Astrocyte (in vitro differentiated cells and primary cell): ENCODE measurements at regions not wholly inside any gene's neighbourhood (a gene's known extent, or its start where the extent isn't known, plus 50 kb on each side); places are given as distances from the start of the nearest gene placed in this dataset.

Experiments used
- DNase-seq: peaks from one replicate; pipeline ENCODE4 v3.0.0-alpha.2; 2010; ENCODE audit warnings: low read depth
- FAIRE-seq: peaks from 2 replicates; lab custom pipeline; 2011; peaks lifted over from hg19 to GRCh38; lab: Jason Lieb, UNC
- H2AFZ ChIP-seq: 2 replicates; pipeline ENCODE4 v1.6.0; 2012; ENCODE audit warnings: low read depth, low read length, inconsistent platforms
- H3K27ac ChIP-seq: 2 replicates; pipeline ENCODE4 v1.5.1; 2011; ENCODE audit warnings: low read depth, low read length, inconsistent platforms
- H3K27me3 ChIP-seq: 2 replicates; pipeline ENCODE4 v1.6.0; 2011; ENCODE audit warnings: low read length, inconsistent platforms; ENCODE audit not compliant: insufficient read depth
- H3K36me3 ChIP-seq: 2 replicates; pipeline ENCODE4 v1.5.1; 2011; ENCODE audit warnings: low read length, inconsistent platforms; ENCODE audit not compliant: insufficient read depth
- H3K4me1 ChIP-seq: 2 replicates; pipeline ENCODE4 v1.5.1; 2011; ENCODE audit warnings: low read length, inconsistent platforms; ENCODE audit not compliant: insufficient read depth
- H3K4me2 ChIP-seq: 2 replicates; pipeline ENCODE4 v1.6.0; 2012; ENCODE audit warnings: low read length, inconsistent platforms
- H3K4me3 ChIP-seq: 2 replicates; pipeline ENCODE4 v1.5.1; 2011; ENCODE audit warnings: low read depth, mild to moderate bottlenecking, low read length, inconsistent platforms; ENCODE audit not compliant: insufficient read depth
- H3K79me2 ChIP-seq: 2 replicates; pipeline ENCODE4 v1.6.0; 2012; ENCODE audit warnings: mild to moderate bottlenecking, low read length, inconsistent platforms; ENCODE audit not compliant: insufficient read depth
- H3K9ac ChIP-seq: 2 replicates; pipeline ENCODE4 v1.6.0; 2012; ENCODE audit warnings: mild to moderate bottlenecking, low read length, inconsistent platforms
- H3K9me3 ChIP-seq: 2 replicates; pipeline ENCODE4 v1.5.1; 2012; ENCODE audit warnings: low read depth, mild to moderate bottlenecking, low read length, inconsistent platforms; ENCODE audit not compliant: insufficient read depth
- H4K20me1 ChIP-seq: 2 replicates; pipeline ENCODE4 v1.6.0; 2012; ENCODE audit warnings: low read length, inconsistent platforms; ENCODE audit not compliant: insufficient read depth
- H3K27ac Mint-ChIP-seq: one replicate; pipeline ENCODE4 v1.8.0; 2021; ENCODE audit warnings: mild to moderate bottlenecking, mixed read lengths; ENCODE audit not compliant: unreplicated experiment
- H3K27me3 Mint-ChIP-seq: one replicate; pipeline ENCODE4 v1.8.0; 2021; ENCODE audit warnings: low read depth, mixed read lengths; ENCODE audit not compliant: unreplicated experiment
- H3K36me3 Mint-ChIP-seq: one replicate; pipeline ENCODE4 v1.8.0; 2021; ENCODE audit warnings: low read depth, mixed read lengths; ENCODE audit not compliant: unreplicated experiment
- H3K4me1 Mint-ChIP-seq: one replicate; pipeline ENCODE4 v1.8.0; 2021; ENCODE audit warnings: low read depth, mixed read lengths; ENCODE audit not compliant: unreplicated experiment
- H3K4me3 Mint-ChIP-seq: one replicate; pipeline ENCODE4 v1.8.0; 2021; ENCODE audit warnings: mild to moderate bottlenecking, moderate library complexity, mixed read lengths; ENCODE audit not compliant: unreplicated experiment
- H3K9me3 Mint-ChIP-seq: one replicate; pipeline ENCODE4 v1.8.0; 2021; ENCODE audit warnings: mild to moderate bottlenecking, mixed read lengths; ENCODE audit not compliant: unreplicated experiment
- EZH2 ChIP-seq: IDR thresholded peaks from 2 replicates; pipeline ENCODE4 v1.6.1; 2012; ENCODE audit warnings: mild to moderate bottlenecking, low read length, inconsistent platforms; ENCODE audit not compliant: insufficient read depth
- TF ChIP-seq, protein P1 (sequence below): IDR thresholded peaks from 2 replicates; pipeline ENCODE4 v1.5.1; 2011; ENCODE audit warnings: low read depth, mild to moderate bottlenecking, inconsistent platforms, low read length, moderate library complexity; ENCODE audit not compliant: insufficient read depth

- no peak for FAIRE-seq
- H3K4me1 Mint-ChIP-seq, result no peaks in the 10 kb centered on the region
- H3K27ac Mint-ChIP-seq, result no peak overlapping the region
Measured at GRCh38 chr2:237016121-237016915, 69.4 kb upstream of the COPS8 start.

DNA sequence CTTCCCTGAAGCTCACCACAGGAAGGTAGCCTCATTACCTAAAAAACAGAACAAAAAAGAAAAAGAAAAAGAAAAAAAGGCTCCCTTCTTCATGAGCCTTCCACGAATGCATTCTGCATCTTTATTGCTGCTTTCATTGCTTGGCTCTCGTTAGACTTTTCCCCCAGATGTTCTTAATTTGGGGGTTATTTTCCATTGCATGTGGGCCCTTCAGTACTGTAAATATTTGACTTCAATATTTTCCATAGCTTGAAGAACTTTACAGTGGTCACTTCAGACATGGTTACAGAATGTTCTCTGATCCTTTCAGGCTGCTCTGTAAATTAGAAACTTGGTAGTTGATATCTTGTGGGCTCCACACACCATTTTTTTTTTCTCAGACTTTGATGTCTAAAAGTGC is 65.6 kb upstream of the COPS8 start:
- Mint-ChIP-seq H3K27me3 (peaks cover 4% of the 10 kb centered on the region), H3K9me3 (peaks cover 11% of the 10 kb centered on the region), H3K36me3 (peaks cover 1% of the 10 kb centered on the region), H3K4me3 (no peak overlapping the region), H3K4me1 (no peaks in the 10 kb centered on the region), H3K27ac (no peak overlapping the region)
- Histone ChIP-seq H3K4me3 (no peak overlapping the region), H3K4me2 (no peak overlapping the region), H4K20me1 (no peaks in the 10 kb centered on the region), H2AFZ (no peak overlapping the region), H3K36me3 (no peaks in the 10 kb centered on the region), H3K79me2 (no peaks in the 10 kb centered on the region), H3K27me3 (peaks cover 3% of the 10 kb centered on the region), H3K27ac (no peak overlapping the region), H3K9ac (no peak overlapping the region), H3K9me3 (peaks cover 5% of the 10 kb centered on the region), H3K4me1 (peaks cover 3% of the 10 kb centered on the region)
- TF ChIP-seq, protein P1, sequence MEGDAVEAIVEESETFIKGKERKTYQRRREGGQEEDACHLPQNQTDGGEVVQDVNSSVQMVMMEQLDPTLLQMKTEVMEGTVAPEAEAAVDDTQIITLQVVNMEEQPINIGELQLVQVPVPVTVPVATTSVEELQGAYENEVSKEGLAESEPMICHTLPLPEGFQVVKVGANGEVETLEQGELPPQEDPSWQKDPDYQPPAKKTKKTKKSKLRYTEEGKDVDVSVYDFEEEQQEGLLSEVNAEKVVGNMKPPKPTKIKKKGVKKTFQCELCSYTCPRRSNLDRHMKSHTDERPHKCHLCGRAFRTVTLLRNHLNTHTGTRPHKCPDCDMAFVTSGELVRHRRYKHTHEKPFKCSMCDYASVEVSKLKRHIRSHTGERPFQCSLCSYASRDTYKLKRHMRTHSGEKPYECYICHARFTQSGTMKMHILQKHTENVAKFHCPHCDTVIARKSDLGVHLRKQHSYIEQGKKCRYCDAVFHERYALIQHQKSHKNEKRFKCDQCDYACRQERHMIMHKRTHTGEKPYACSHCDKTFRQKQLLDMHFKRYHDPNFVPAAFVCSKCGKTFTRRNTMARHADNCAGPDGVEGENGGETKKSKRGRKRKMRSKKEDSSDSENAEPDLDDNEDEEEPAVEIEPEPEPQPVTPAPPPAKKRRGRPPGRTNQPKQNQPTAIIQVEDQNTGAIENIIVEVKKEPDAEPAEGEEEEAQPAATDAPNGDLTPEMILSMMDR, result no peak
- no peak for TF ChIP-seq EZH2
- FAIRE-seq (no peak), DNase-seq (no peak)

More at GRCh38 chr2:237016121-237016915, 69.4 kb upstream of the COPS8 start:
- H3K36me3 ChIP-seq, result no peaks in the 10 kb centered on the region
- TF ChIP-seq, protein P1, result no peak
- no peak for TF ChIP-seq EZH2
- Mint-ChIP-seq H3K27me3 (peaks cover 2% of the 10 kb centered on the region), H3K4me3 (no peak overlapping the region), H3K36me3 (no peaks in the 10 kb centered on the region), H3K9me3 (peaks cover 7% of the 10 kb centered on the region)
- DNase-seq, result no peak
- no peak overlapping the region for H3K4me3 ChIP-seq
- H3K4me2 ChIP-seq, result no peak overlapping the region
- no peak overlapping the region for H3K27ac ChIP-seq
- H3K9ac ChIP-seq, result no peak overlapping the region
- H4K20me1 ChIP-seq, result no peaks in the 10 kb centered on the region
- peaks cover 6% of the 10 kb centered on the region for H3K9me3 ChIP-seq
- H3K4me1 ChIP-seq, result peaks cover 7% of the 10 kb centered on the region
- H2AFZ ChIP-seq, result no peak overlapping the region
- peaks cover 6% of the 10 kb centered on the region for H3K27me3 ChIP-seq
- no peaks in the 10 kb centered on the region for H3K79me2 ChIP-seq

DNA sequence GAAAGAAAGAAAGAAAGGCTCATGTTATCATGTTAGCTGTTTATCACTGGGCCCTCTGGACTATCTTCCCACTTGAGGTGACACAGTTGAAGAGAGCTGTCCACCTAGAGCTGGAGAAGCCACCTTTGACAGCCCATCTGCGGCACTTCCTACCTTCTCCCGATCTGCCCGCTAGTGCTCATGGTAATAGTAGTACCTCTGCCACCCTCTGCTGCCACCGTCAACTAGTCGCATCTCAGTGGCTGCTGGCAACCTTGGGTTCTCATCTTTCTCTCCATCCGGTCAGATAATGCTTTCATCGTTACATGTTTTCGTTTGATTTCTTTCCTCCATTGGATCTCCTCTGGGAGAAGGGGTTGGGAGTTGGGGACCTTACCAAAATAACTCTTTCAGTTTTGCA is 63.2 kb upstream of the COPS8 start:
- no peak overlapping the region for H3K4me3 Mint-ChIP-seq
- H3K27ac Mint-ChIP-seq, result no peak overlapping the region
- H3K9me3 Mint-ChIP-seq, result peaks cover 8% of the 10 kb centered on the region

More for the DNA sequence above, 63.2 kb upstream of the COPS8 start:
- H3K27me3 Mint-ChIP-seq, result peaks cover 4% of the 10 kb centered on the region
- Histone ChIP-seq H3K79me2 (no peaks in the 10 kb centered on the region), H3K9me3 (peaks cover 5% of the 10 kb centered on the region), H3K36me3 (no peaks in the 10 kb centered on the region), H3K4me2 (no peak overlapping the region), H3K27ac (no peak overlapping the region), H3K9ac (no peak overlapping the region), H4K20me1 (no peaks in the 10 kb centered on the region), H3K4me3 (no peak overlapping the region), H3K4me1 (peaks cover 13% of the 10 kb centered on the region), H2AFZ (no peak overlapping the region), H3K27me3 (no peaks in the 10 kb centered on the region)
- DNase-seq, result no peak
- no peaks in the 10 kb centered on the region for H3K4me1 Mint-ChIP-seq
- TF ChIP-seq EZH2, result no peak
- TF ChIP-seq, protein P1, result no peak
- H3K36me3 Mint-ChIP-seq, result peaks cover 1% of the 10 kb centered on the region
- no peak for FAIRE-seq
